H9 (cell line): ENCODE measurements at regions not wholly inside any gene's neighbourhood (a gene's known extent, or its start where the extent isn't known, plus 50 kb on each side); places are given as distances from the start of the nearest gene placed in this dataset.

Experiments used
- DNase-seq: peaks from one replicate; pipeline ENCODE4 v3.0.0-alpha.2; 2017
- H2AFZ ChIP-seq: one replicate; pipeline ENCODE4 v1.6.1; 2013; ENCODE audit warnings: mild to moderate bottlenecking, low read length, control low read depth, moderate library complexity
- H2AK5ac ChIP-seq: 2 replicates; pipeline ENCODE4 v1.6.1; 2013; ENCODE audit warnings: low read length, control low read depth, mixed read lengths; ENCODE audit not compliant: insufficient read length
- H2BK120ac ChIP-seq: one replicate; pipeline ENCODE4 v1.6.1; 2013; ENCODE audit warnings: low read depth, mild to moderate bottlenecking, low read length, control low read depth, inconsistent platforms; ENCODE audit not compliant: poor library complexity, severe bottlenecking
- H2BK12ac ChIP-seq: 2 replicates; pipeline ENCODE4 v1.6.1; 2013; ENCODE audit warnings: low read length, control low read depth, mixed read lengths, low read depth; ENCODE audit not compliant: insufficient read length
- H2BK15ac ChIP-seq: 2 replicates; pipeline ENCODE4 v1.6.1; 2013; ENCODE audit warnings: low read depth, low read length, control low read depth
- H2BK20ac ChIP-seq: one replicate; pipeline ENCODE4 v1.6.1; 2013; ENCODE audit warnings: low read depth, mild to moderate bottlenecking, low read length, control low read depth, inconsistent platforms; ENCODE audit not compliant: poor library complexity, severe bottlenecking
- H2BK5ac ChIP-seq: 2 replicates; pipeline ENCODE4 v1.6.1; 2013; ENCODE audit warnings: low read length, control low read depth, mixed read lengths; ENCODE audit not compliant: insufficient read length
- H3K14ac ChIP-seq: 2 replicates; pipeline ENCODE4 v1.6.1; 2013; ENCODE audit warnings: low read length, control low read depth; ENCODE audit not compliant: insufficient read depth
- H3K18ac ChIP-seq: 2 replicates; pipeline ENCODE4 v1.6.1; 2013; ENCODE audit warnings: low read depth, mild to moderate bottlenecking, mixed read lengths, low read length, control low read depth; ENCODE audit not compliant: insufficient read length
- H3K23ac ChIP-seq: 2 replicates; pipeline ENCODE4 v1.6.1; 2013; ENCODE audit warnings: low read length, control low read depth, mixed read lengths, low read depth; ENCODE audit not compliant: insufficient read length
- H3K23me2 ChIP-seq: 2 replicates; pipeline ENCODE4 v1.6.1; 2013; ENCODE audit warnings: low read depth, mild to moderate bottlenecking, mixed read lengths, low read length, control low read depth; ENCODE audit not compliant: insufficient read length, poor library complexity, severe bottlenecking
- H3K27ac ChIP-seq: 2 replicates; pipeline ENCODE4 v1.5.1; 2013; ENCODE audit warnings: low read length, control low read depth, mixed read lengths, low read depth; ENCODE audit not compliant: insufficient read length
- H3K27me3 ChIP-seq: 2 replicates; pipeline ENCODE4 v1.6.1; 2013; ENCODE audit warnings: low read length, control low read depth, inconsistent platforms; ENCODE audit not compliant: insufficient read depth
- H3K4ac ChIP-seq: 2 replicates; pipeline ENCODE4 v1.6.1; 2013; ENCODE audit warnings: low read depth, mild to moderate bottlenecking, control low read depth, inconsistent platforms, low read length, moderate library complexity
- H3K4me1 ChIP-seq: 2 replicates; pipeline ENCODE4 v1.6.1; 2013; ENCODE audit warnings: low read length, control low read depth, inconsistent platforms; ENCODE audit not compliant: insufficient read depth
- H3K4me2 ChIP-seq: 2 replicates; pipeline ENCODE4 v1.6.1; 2013; ENCODE audit warnings: low read length, control low read depth, mixed read lengths; ENCODE audit not compliant: insufficient read length, insufficient read depth
- H3K56ac ChIP-seq: 2 replicates; pipeline ENCODE4 v1.6.1; 2013; ENCODE audit warnings: low read depth, mild to moderate bottlenecking, mixed read lengths, low read length, control low read depth; ENCODE audit not compliant: insufficient read length
- H3K79me1 ChIP-seq: 2 replicates; pipeline ENCODE4 v1.6.1; 2013; ENCODE audit warnings: low read depth, mild to moderate bottlenecking, moderate library complexity, low read length, control low read depth, inconsistent platforms; ENCODE audit not compliant: insufficient read depth, poor library complexity, severe bottlenecking
- H3K79me2 ChIP-seq: 2 replicates; pipeline ENCODE4 v1.6.1; 2013; ENCODE audit warnings: low read length, control low read depth, inconsistent platforms; ENCODE audit not compliant: insufficient read depth
- H3K9ac ChIP-seq: 2 replicates; pipeline ENCODE4 v1.6.1; 2013; ENCODE audit warnings: low read length, control low read depth, mixed read lengths; ENCODE audit not compliant: insufficient read length; ENCODE audit errors: extremely low read depth
- H3K9me3 ChIP-seq: one replicate; pipeline ENCODE4 v1.6.1; 2013; ENCODE audit warnings: low read depth, low read length, inconsistent platforms; ENCODE audit not compliant: control insufficient read depth
- H3T11ph ChIP-seq: one replicate; pipeline ENCODE4 v1.6.1; 2013; ENCODE audit warnings: mild to moderate bottlenecking, low read length, control low read depth, inconsistent platforms
- H4K20me1 ChIP-seq: one replicate; pipeline ENCODE4 v1.6.1; 2013; ENCODE audit not compliant: control insufficient read depth, insufficient read length, insufficient read depth
- H4K5ac ChIP-seq: 2 replicates; pipeline ENCODE4 v1.6.1; 2013; ENCODE audit warnings: low read depth, mild to moderate bottlenecking, mixed read lengths, low read length, control low read depth; ENCODE audit not compliant: insufficient read length
- H4K8ac ChIP-seq: replicated peaks from 2 replicates; pipeline ENCODE4 v1.6.1; 2013; ENCODE audit warnings: low read length, control low read depth, mixed read lengths, low read depth; ENCODE audit not compliant: insufficient read length
- H4K91ac ChIP-seq: 2 replicates; pipeline ENCODE4 v1.6.1; 2013; ENCODE audit warnings: low read depth, mild to moderate bottlenecking, moderate library complexity, mixed read lengths, low read length, control low read depth; ENCODE audit not compliant: insufficient read length
- H3K27ac Mint-ChIP-seq, 3 experiments: 2 replicates in 2 of 3; 3 replicates in 1 of 3; pipeline ENCODE4 v1.8.0; 2020 to 2021; ENCODE audit warnings: mixed read lengths in 3 of 3, mild to moderate bottlenecking in 1 of 3, moderate library complexity in 1 of 3
- H3K27me3 Mint-ChIP-seq: 2 replicates; pipeline ENCODE4 v1.8.0; 2021; ENCODE audit warnings: low read depth, mild to moderate bottlenecking, moderate library complexity, mixed read lengths
- H3K36me3 Mint-ChIP-seq, 3 experiments: 2 replicates in 2 of 3; 3 replicates in 1 of 3; pipeline ENCODE4 v1.8.0; 2020 to 2021; ENCODE audit warnings: low read depth in 3 of 3, mixed read lengths in 3 of 3; ENCODE audit not compliant: insufficient read depth in 1 of 3
- H3K4me1 Mint-ChIP-seq, 2 experiments: 2 replicates each; pipeline ENCODE4 v1.8.0; 2020; ENCODE audit warnings: mixed read lengths in 2 of 2
- H3K4me3 Mint-ChIP-seq, 2 experiments: 2 replicates in 1 of 2; 3 replicates in 1 of 2; pipeline ENCODE4 v1.8.0; 2020 to 2021; ENCODE audit warnings: mild to moderate bottlenecking in 2 of 2, mixed read lengths in 2 of 2, moderate library complexity in 1 of 2
- H3K9me3 Mint-ChIP-seq, 2 experiments: 2 replicates in 1 of 2; 3 replicates in 1 of 2; pipeline ENCODE4 v1.8.0; 2020; ENCODE audit warnings: mild to moderate bottlenecking in 2 of 2, mixed read lengths in 2 of 2, moderate library complexity in 1 of 2
- CTCF ChIP-seq: fragments of 200-600 bp; sonication (generic); conservative IDR thresholded peaks from 3 replicates; pipeline ENCODE4 v1.8.0; 2021; ENCODE audit warnings: antibody characterized with exemption, mild to moderate bottlenecking
- WGBS: extraction: QIAGEN DNeasy Blood & Tissue Kit; methylation state at CpG from one replicate; pipeline ENCODE4 v1.1.7; 2013; ENCODE audit warnings: missing lambda C conversion rate, low lambda C conversion rate, mixed read lengths; ENCODE audit not compliant: insufficient read length; ENCODE audit errors: extremely low coverage; 5-methylcytosine and 5-hydroxymethylcytosine counted together

GRCh38 chr16:55217392-55217791, 106.6 kb upstream of the IRX6 start:
- no peak overlapping the region for H3K27ac ChIP-seq

More at GRCh38 chr16:55217392-55217791, 106.6 kb upstream of the IRX6 start:
- H2BK15ac ChIP-seq, result no peak overlapping the region
- no peak overlapping the region for H4K5ac ChIP-seq
- H3K23ac ChIP-seq, result no peak overlapping the region
- Mint-ChIP-seq H3K4me1 (peaks cover 0 to 3% of the 10 kb centered on the region in 2 experiments; a peak in 1 of 4 replicates), H3K36me3 (no peaks in the 10 kb centered on the region), H3K4me3 (no peak overlapping the region), H3K9me3 (no peaks in the 10 kb centered on the region), H3K27me3 (peaks cover 7% of the 10 kb centered on the region), H3K27ac (no peak overlapping the region)
- no peak for TF ChIP-seq CTCF
- no peak for DNase-seq
- H2BK120ac ChIP-seq, result no peak overlapping the region
- no peak overlapping the region for H3K56ac ChIP-seq
- H3K4me2 ChIP-seq, result no peak overlapping the region
- H3K27me3 ChIP-seq, result no peaks in the 10 kb centered on the region
- H4K91ac ChIP-seq, result no peak overlapping the region
- H3K23me2 ChIP-seq, result no peaks in the 10 kb centered on the region
- H4K20me1 ChIP-seq, result no peaks in the 10 kb centered on the region
- H3K9ac ChIP-seq, result no peak overlapping the region
- no peak overlapping the region for H3K18ac ChIP-seq
- H3K14ac ChIP-seq, result no peak overlapping the region
- no CpG with 5 or more reads among the region's 2 CpGs for WGBS
- H2BK5ac ChIP-seq, result no peak overlapping the region
- H2BK20ac ChIP-seq, result no peak overlapping the region
- no peaks in the 10 kb centered on the region for H3K79me2 ChIP-seq
- no peaks in the 10 kb centered on the region for H3K79me1 ChIP-seq
- H4K8ac ChIP-seq, result no peak overlapping the region
- H2BK12ac ChIP-seq, result no peak overlapping the region
- no peak overlapping the region for H2AFZ ChIP-seq
- H2AK5ac ChIP-seq, result no peak overlapping the region
- no peak overlapping the region for H3K4ac ChIP-seq
- no peaks in the 10 kb centered on the region for H3K4me1 ChIP-seq
- no peak overlapping the region for H3T11ph ChIP-seq
- H3K9me3 ChIP-seq, result no peaks in the 10 kb centered on the region
